Keratinocyte (primary cell): ENCODE measurements at regions not wholly inside any gene's neighbourhood (a gene's known extent, or its start where the extent isn't known, plus 50 kb on each side); places are given as distances from the start of the nearest gene placed in this dataset.

ENCODE experiments used
- DNase-seq: peaks from one replicate; pipeline ENCODE4 v3.0.0-alpha.2; 2011; ENCODE audit warnings: low read depth, missing footprints, low spot score
- FAIRE-seq: peaks from 2 replicates; lab custom pipeline; 2011; peaks lifted over from hg19 to GRCh38; lab: Jason Lieb, UNC
- H2AFZ ChIP-seq: 2 replicates; pipeline ENCODE4 v1.6.0; 2012; ENCODE audit warnings: low read length, control low read depth, inconsistent platforms; ENCODE audit not compliant: control insufficient read depth
- H3K27ac ChIP-seq: 2 replicates; pipeline ENCODE4 v1.5.1; 2011; ENCODE audit warnings: low read length; ENCODE audit not compliant: control insufficient read depth, insufficient read depth
- H3K27me3 ChIP-seq: 3 replicates; pipeline ENCODE4 v1.6.0; 2011; ENCODE audit warnings: low read length; ENCODE audit not compliant: control insufficient read depth, insufficient read depth; ENCODE audit errors: extremely low read depth
- H3K36me3 ChIP-seq, 2 experiments: 2 replicates in 1 of 2; 3 replicates in 1 of 2; pipeline ENCODE4 v1.5.1; 2011; ENCODE audit warnings: low read length in 2 of 2, mild to moderate bottlenecking in 1 of 2; ENCODE audit not compliant: control insufficient read depth in 2 of 2, insufficient read depth in 2 of 2; ENCODE audit errors: extremely low read depth in 1 of 2
- H3K4me1 ChIP-seq: 3 replicates; pipeline ENCODE4 v1.5.1; 2011; ENCODE audit warnings: low read length; ENCODE audit not compliant: control insufficient read depth, insufficient read depth; ENCODE audit errors: extremely low read depth
- H3K4me2 ChIP-seq: 3 replicates; pipeline ENCODE4 v1.6.0; 2011; ENCODE audit warnings: low read depth, low read length; ENCODE audit not compliant: control insufficient read depth, insufficient read depth; ENCODE audit errors: extremely low read depth
- H3K4me3 ChIP-seq, 3 experiments: fragments of 200-600 bp in 1 of 3; sonication (generic) in 1 of 3; 2 replicates in 2 of 3; 3 replicates in 1 of 3; pipeline ENCODE4 v1.5.1; 2011 to 2016; ENCODE audit warnings: low read length in 3 of 3, mild to moderate bottlenecking in 3 of 3, control low read depth in 2 of 3, inconsistent platforms in 1 of 3, low read depth in 1 of 3, mixed read lengths in 1 of 3, mixed run types in 1 of 3, moderate library complexity in 1 of 3; ENCODE audit not compliant: control insufficient read depth in 2 of 3, insufficient read depth in 2 of 3; ENCODE audit errors: extremely low read depth in 1 of 3
- H3K79me2 ChIP-seq: 2 replicates; pipeline ENCODE4 v1.6.0; 2012; ENCODE audit warnings: low read length; ENCODE audit not compliant: control insufficient read depth, insufficient read depth
- H3K9ac ChIP-seq: 3 replicates; pipeline ENCODE4 v1.6.0; 2011; ENCODE audit warnings: low read length; ENCODE audit not compliant: control insufficient read depth, insufficient read depth; ENCODE audit errors: extremely low read depth
- H3K9me1 ChIP-seq: 3 replicates; pipeline ENCODE4 v1.6.0; 2011; ENCODE audit warnings: low read length; ENCODE audit not compliant: control insufficient read depth, insufficient read depth; ENCODE audit errors: extremely low read depth
- H3K9me3 ChIP-seq: 2 replicates; pipeline ENCODE4 v1.5.1; 2012; ENCODE audit warnings: low read depth, low read length; ENCODE audit not compliant: control insufficient read depth
- H4K20me1 ChIP-seq: 3 replicates; pipeline ENCODE4 v1.6.0; 2011; ENCODE audit warnings: low read length; ENCODE audit not compliant: control insufficient read depth, insufficient read depth; ENCODE audit errors: extremely low read depth
- CTCF ChIP-seq, 3 experiments: IDR thresholded peaks in 1 of 3; conservative IDR thresholded peaks in 1 of 3; optimal IDR thresholded peaks in 1 of 3; 2 replicates in 2 of 3; 3 replicates in 1 of 3; pipeline versions ENCODE3 to v1.5.1; 2011; ENCODE audit warnings: low read length in 3 of 3, mild to moderate bottlenecking in 3 of 3, moderate library complexity in 2 of 3, control low read depth in 1 of 3, inconsistent platforms in 1 of 3; ENCODE audit not compliant: insufficient read depth in 2 of 3; ENCODE audit errors: extremely low read depth in 1 of 3
- EZH2 ChIP-seq: IDR thresholded peaks from one replicate; pipeline ENCODE4 v1.6.1; 2012; ENCODE audit warnings: inconsistent platforms, mild to moderate bottlenecking, low read length, moderate library complexity
- dilution Hi-C: fragments of 300-500 bp; cut with MboI; formaldehyde crosslinking; loops from one replicate; pipeline ENCODE4 v1.7.0; 2020; ENCODE audit warnings: low sequenced_read_pairs; ENCODE audit not compliant: extremely low pct_ligation_motif_present

GRCh38 chr12:92072112-92072511 lies 73.5 kb downstream of the BTG1 start:
- FAIRE-seq: no peak

GRCh38 chr12:92070864-92071445 lies 74.7 kb downstream of the BTG1 start:
- Histone ChIP-seq H3K4me3 (no peak overlapping the region), H3K9me1 (no peaks in the 10 kb centered on the region), H2AFZ (no peak overlapping the region), H3K9ac (no peak overlapping the region), H3K9me3 (no peaks in the 10 kb centered on the region), H3K79me2 (no peaks in the 10 kb centered on the region), H3K4me2 (no peak overlapping the region), H4K20me1 (no peaks in the 10 kb centered on the region), H3K4me1 (peaks cover 3% of the 10 kb centered on the region), H3K36me3 (no peaks in the 10 kb centered on the region), H3K27ac (no peak overlapping the region), H3K27me3 (no peaks in the 10 kb centered on the region)
- dilution Hi-C loops: no loop called here
- TF ChIP-seq EZH2 (no peak), CTCF (optimal IDR thresholded peaks at IDR 0.05 in 1 of 3, IDR thresholded peaks at IDR 0.05 in 1 of 3, conservative IDR thresholded peaks at IDR 0.05 in 1 of 3; ENCODE audit: extremely low read depth in 1 of 3, insufficient read depth in 2 of 3, low read length in 3 of 3) (no peak)
- DNase-seq (no peak), FAIRE-seq (no peak)

More at GRCh38 chr12:92072112-92072511, 73.5 kb downstream of the BTG1 start:
- Histone ChIP-seq H3K4me2 (no peak overlapping the region), H3K4me3 (no peak overlapping the region), H3K27ac (no peak overlapping the region), H3K9me3 (no peaks in the 10 kb centered on the region), H3K27me3 (no peaks in the 10 kb centered on the region), H3K9ac (no peak overlapping the region), H3K9me1 (no peaks in the 10 kb centered on the region), H2AFZ (no peak overlapping the region), H3K4me1 (peaks cover 3% of the 10 kb centered on the region), H4K20me1 (no peaks in the 10 kb centered on the region), H3K36me3 (no peaks in the 10 kb centered on the region), H3K79me2 (no peaks in the 10 kb centered on the region)
- no peak for DNase-seq
- dilution Hi-C loops: no loop called here
- TF ChIP-seq CTCF (optimal IDR thresholded peaks at IDR 0.05 in 1 of 3, IDR thresholded peaks at IDR 0.05 in 1 of 3, conservative IDR thresholded peaks at IDR 0.05 in 1 of 3; ENCODE audit: extremely low read depth in 1 of 3, insufficient read depth in 2 of 3, low read length in 3 of 3) (no peak), EZH2 (no peak)
